Vagina (tissue), 2 donors: ENCODE measurements at regions not wholly inside any gene's neighbourhood (a gene's known extent, or its start where the extent isn't known, plus 50 kb on each side); places are given as distances from the start of the nearest gene placed in this dataset.

Source experiments
- DNase-seq, 2 donors: peaks; one replicate each; pipeline ENCODE4 v3.0.0-alpha.2; 2017; ENCODE audit errors: extremely low spot score in 2 of 2
- H3K27ac ChIP-seq: fragments of 200-600 bp; sonication (generic); one replicate; pipeline ENCODE4 v1.5.1; 2019
- H3K27me3 ChIP-seq: fragments of 200-600 bp; sonication (generic); one replicate; pipeline ENCODE4 v1.5.1; 2019
- H3K36me3 ChIP-seq, 2 donors: fragments of 200-600 bp; sonication (generic); one replicate each; pipeline ENCODE4 v1.5.1; 2017 to 2019
- H3K4me1 ChIP-seq: fragments of 200-600 bp; sonication (generic); one replicate; pipeline ENCODE4 v1.5.1; 2019
- H3K4me3 ChIP-seq, 2 donors: fragments of 200-600 bp; sonication (generic); 1 replicate in 1 of 2; 2 replicates in 1 of 2; pipeline ENCODE4 v1.5.1; 2016 to 2019
- H3K9me3 ChIP-seq: fragments of 200-600 bp; sonication (generic); one replicate; pipeline ENCODE4 v1.5.1; 2019
- POLR2A ChIP-seq, 2 donors: fragments of 450-650 bp; IDR thresholded peaks; one replicate each; pipeline ENCODE4 v1.6.1; 2017; ENCODE audit warnings: antibody characterized with exemption in 2 of 2, mild to moderate bottlenecking in 2 of 2, moderate library complexity in 2 of 2
- POLR2AphosphoS5 ChIP-seq, 2 donors: sonication (generic); formaldehyde crosslinking; IDR thresholded peaks; one replicate each; pipeline ENCODE4 v1.9.0; 2017; ENCODE audit warnings: antibody characterized with exemption in 2 of 2, mild to moderate bottlenecking in 2 of 2, low read depth in 1 of 2; ENCODE audit not compliant: insufficient read depth in 1 of 2
- intact Hi-C: fragments of 100-400 bp; cut with DNase I; formaldehyde crosslinking; loops from one replicate; pipeline ENCODE4 v1.15.1; 2023
- TF ChIP-seq, protein P1 (sequence below), 3 experiments: fragments of 450-650 bp in 2 of 3; fragments of 200-600 bp in 1 of 3; sonication (generic) in 1 of 3; IDR thresholded peaks; one replicate each; pipeline ENCODE4 v1.5.1; 2017 to 2019; ENCODE audit warnings: antibody characterized with exemption in 3 of 3, mild to moderate bottlenecking in 2 of 3, moderate library complexity in 2 of 3

- intact Hi-C loops = no loop called here
- no peaks in the 10 kb centered on the region for H3K4me1 ChIP-seq
Observed at GRCh38 chr13:44819772-44820171, 169.5 kb downstream of the NUFIP1 start.

DNA sequence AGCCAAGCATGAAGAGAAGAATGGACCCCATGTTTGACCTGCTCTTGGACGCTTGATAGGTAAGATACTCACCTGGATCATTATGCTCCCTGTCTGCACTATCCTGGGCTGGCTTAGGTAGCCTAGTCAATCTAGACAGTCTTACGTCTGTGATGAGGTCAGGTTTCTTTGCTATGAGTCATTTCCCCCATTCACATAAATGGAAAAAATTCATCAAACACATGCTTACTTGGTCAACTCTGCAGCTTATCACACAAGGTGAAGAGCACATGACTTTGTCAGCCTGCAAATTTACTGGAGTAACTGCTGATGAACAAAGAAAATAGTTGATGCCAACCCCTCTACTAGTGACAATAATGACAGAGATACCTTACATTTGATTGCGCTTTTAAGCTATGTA lies 170.0 kb downstream of the NUFIP1 start:
- TF ChIP-seq POLR2AphosphoS5 (IDR thresholded peaks at IDR 0.05; ENCODE audit: insufficient read depth in 1 of 2, low read depth in 1 of 2) (no peak), POLR2A (IDR thresholded peaks at IDR 0.05) (no peak)
- TF ChIP-seq, protein P1, sequence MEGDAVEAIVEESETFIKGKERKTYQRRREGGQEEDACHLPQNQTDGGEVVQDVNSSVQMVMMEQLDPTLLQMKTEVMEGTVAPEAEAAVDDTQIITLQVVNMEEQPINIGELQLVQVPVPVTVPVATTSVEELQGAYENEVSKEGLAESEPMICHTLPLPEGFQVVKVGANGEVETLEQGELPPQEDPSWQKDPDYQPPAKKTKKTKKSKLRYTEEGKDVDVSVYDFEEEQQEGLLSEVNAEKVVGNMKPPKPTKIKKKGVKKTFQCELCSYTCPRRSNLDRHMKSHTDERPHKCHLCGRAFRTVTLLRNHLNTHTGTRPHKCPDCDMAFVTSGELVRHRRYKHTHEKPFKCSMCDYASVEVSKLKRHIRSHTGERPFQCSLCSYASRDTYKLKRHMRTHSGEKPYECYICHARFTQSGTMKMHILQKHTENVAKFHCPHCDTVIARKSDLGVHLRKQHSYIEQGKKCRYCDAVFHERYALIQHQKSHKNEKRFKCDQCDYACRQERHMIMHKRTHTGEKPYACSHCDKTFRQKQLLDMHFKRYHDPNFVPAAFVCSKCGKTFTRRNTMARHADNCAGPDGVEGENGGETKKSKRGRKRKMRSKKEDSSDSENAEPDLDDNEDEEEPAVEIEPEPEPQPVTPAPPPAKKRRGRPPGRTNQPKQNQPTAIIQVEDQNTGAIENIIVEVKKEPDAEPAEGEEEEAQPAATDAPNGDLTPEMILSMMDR (IDR thresholded peaks at IDR 0.05) = no peak
- intact Hi-C loops = no loop called here
- H3K9me3 ChIP-seq = no peaks in the 10 kb centered on the region

More at GRCh38 chr13:44819772-44820171, 169.5 kb downstream of the NUFIP1 start:
- H3K4me3 ChIP-seq = no peak overlapping the region
- DNase-seq = no peak
- TF ChIP-seq, protein P1 (IDR thresholded peaks at IDR 0.05) = no peak
- TF ChIP-seq POLR2A (IDR thresholded peaks at IDR 0.05) = no peak
- TF ChIP-seq POLR2AphosphoS5 (IDR thresholded peaks at IDR 0.05; ENCODE audit: insufficient read depth in 1 of 2, low read depth in 1 of 2) = no peak
- H3K9me3 ChIP-seq = no peaks in the 10 kb centered on the region
- no peak overlapping the region for H3K27ac ChIP-seq
- no peaks in the 10 kb centered on the region for H3K27me3 ChIP-seq
- H3K36me3 ChIP-seq = no peaks in the 10 kb centered on the region

DNA sequence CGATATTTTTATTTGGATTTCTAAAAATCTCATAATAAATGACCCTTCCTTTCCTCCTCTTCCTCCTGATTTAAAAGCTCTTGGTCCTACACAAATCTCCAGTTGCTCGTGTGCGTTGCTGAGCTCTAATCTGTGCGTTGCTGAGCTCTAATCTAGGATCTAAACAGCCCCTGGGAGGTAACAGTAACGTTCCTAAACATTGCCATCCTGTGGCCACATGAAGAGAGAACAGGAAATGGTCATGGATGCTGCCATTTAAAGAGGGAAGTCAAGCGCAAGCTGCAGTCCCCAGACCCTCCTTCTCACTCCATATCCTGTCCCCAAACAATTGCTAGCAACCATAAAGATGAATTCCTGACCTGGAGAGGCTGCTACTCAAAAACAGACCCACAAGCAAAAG lies 170.8 kb downstream of the NUFIP1 start:
- Histone ChIP-seq H3K36me3 (no peaks in the 10 kb centered on the region), H3K27me3 (no peaks in the 10 kb centered on the region), H3K27ac (no peak overlapping the region), H3K4me3 (no peak overlapping the region), H3K4me1 (no peaks in the 10 kb centered on the region), H3K9me3 (no peaks in the 10 kb centered on the region)
- no peak for DNase-seq
- TF ChIP-seq POLR2A (IDR thresholded peaks at IDR 0.05) = no peak
- TF ChIP-seq, protein P1 (IDR thresholded peaks at IDR 0.05) = no peak
- intact Hi-C loops = no loop called here

More for the DNA sequence above, 170.0 kb downstream of the NUFIP1 start:
- no peaks in the 10 kb centered on the region for H3K27me3 ChIP-seq
- no peaks in the 10 kb centered on the region for H3K4me1 ChIP-seq
- DNase-seq = no peak
- no peaks in the 10 kb centered on the region for H3K36me3 ChIP-seq
- no peak overlapping the region for H3K4me3 ChIP-seq
- H3K27ac ChIP-seq = no peak overlapping the region

DNA sequence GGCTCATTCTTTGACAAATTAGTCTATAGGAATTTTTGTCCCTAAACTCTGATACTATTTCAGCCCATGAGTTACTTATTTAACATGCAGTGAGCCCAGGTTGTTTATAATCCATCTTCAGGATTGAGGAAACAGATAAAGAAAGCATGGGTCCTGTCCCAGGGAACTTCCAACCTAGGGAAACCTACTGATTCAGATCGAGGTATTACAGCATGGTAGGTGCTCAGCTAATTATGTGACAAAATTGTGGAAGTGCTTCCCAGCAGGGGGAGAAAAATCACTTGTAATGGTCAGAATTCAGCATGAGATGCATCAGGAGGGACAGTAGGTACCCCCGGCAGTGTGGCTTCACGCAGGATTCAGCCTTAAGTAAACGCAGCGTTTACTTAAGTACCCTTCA lies 171.3 kb downstream of the NUFIP1 start:
- Histone ChIP-seq H3K9me3 (no peaks in the 10 kb centered on the region), H3K27me3 (no peaks in the 10 kb centered on the region), H3K4me1 (no peaks in the 10 kb centered on the region), H3K36me3 (no peaks in the 10 kb centered on the region), H3K27ac (no peak overlapping the region), H3K4me3 (no peak overlapping the region)
- no peak for DNase-seq
- intact Hi-C loops = no loop called here
- no peak for TF ChIP-seq POLR2A (IDR thresholded peaks at IDR 0.05)
- TF ChIP-seq POLR2AphosphoS5 (IDR thresholded peaks at IDR 0.05; ENCODE audit: insufficient read depth in 1 of 2, low read depth in 1 of 2) = no peak
- TF ChIP-seq, protein P1 (IDR thresholded peaks at IDR 0.05) = no peak

GRCh38 chr13:44817131-44817671 lies 172.1 kb downstream of the NUFIP1 start:
- DNase-seq = no peak
- no peak overlapping the region for H3K4me3 ChIP-seq
- TF ChIP-seq, protein P1 (IDR thresholded peaks at IDR 0.05) = no peak
- TF ChIP-seq POLR2AphosphoS5 (IDR thresholded peaks at IDR 0.05; ENCODE audit: insufficient read depth in 1 of 2, low read depth in 1 of 2) (no peak), POLR2A (IDR thresholded peaks at IDR 0.05) (no peak)
- no peaks in the 10 kb centered on the region for H3K9me3 ChIP-seq
- H3K27ac ChIP-seq = no peak overlapping the region
- H3K4me1 ChIP-seq = no peaks in the 10 kb centered on the region
- H3K27me3 ChIP-seq = no peaks in the 10 kb centered on the region
- no peaks in the 10 kb centered on the region for H3K36me3 ChIP-seq
- intact Hi-C loops = no loop called here
